DND-41 (cell line): ENCODE measurements at regions not wholly inside any gene's neighbourhood (a gene's known extent, or its start where the extent isn't known, plus 50 kb on each side); places are given as distances from the start of the nearest gene placed in this dataset.

Source experiments
- ATAC-seq: fragments of 200-7000 bp; cut with Tn5 transposase; 3 replicates; pipeline ENCODE4 v1.9.1; 2021; ENCODE audit warnings: low read depth; ENCODE audit not compliant: insufficient read depth
- DNase-seq: peaks from one replicate; pipeline ENCODE4 v3.0.0-alpha.2; 2020
- H2AFZ ChIP-seq: 2 replicates; pipeline ENCODE4 v1.6.0; 2012; ENCODE audit warnings: low read depth, low read length
- H3K27ac ChIP-seq: 2 replicates; pipeline ENCODE4 v1.5.1; 2012; ENCODE audit warnings: low read length, inconsistent platforms
- H3K27me3 ChIP-seq: fragments of 200-600 bp; sonication (generic); 2 replicates; pipeline ENCODE4 v1.6.0; 2012; ENCODE audit warnings: low read length, mild to moderate bottlenecking, inconsistent platforms; ENCODE audit not compliant: insufficient read depth, poor library complexity
- H3K36me3 ChIP-seq: 2 replicates; pipeline ENCODE4 v1.5.1; 2012; ENCODE audit warnings: low read length, inconsistent platforms; ENCODE audit not compliant: insufficient read depth
- H3K4me1 ChIP-seq: 2 replicates; pipeline ENCODE4 v1.5.1; 2012; ENCODE audit warnings: mild to moderate bottlenecking, low read length; ENCODE audit not compliant: insufficient read depth
- H3K4me2 ChIP-seq: 2 replicates; pipeline ENCODE4 v1.6.0; 2012; ENCODE audit warnings: mild to moderate bottlenecking, moderate library complexity, low read length, inconsistent platforms; ENCODE audit not compliant: insufficient read depth
- H3K4me3 ChIP-seq, 2 experiments: fragments of 200-600 bp in 1 of 2; shearing (Covaris generic) in 1 of 2; 2 replicates each; pipeline ENCODE4 v1.5.1; 2012 to 2016; ENCODE audit warnings: inconsistent platforms in 2 of 2, low read length in 2 of 2, mild to moderate bottlenecking in 2 of 2, low read depth in 1 of 2, moderate library complexity in 1 of 2
- H3K79me2 ChIP-seq: 2 replicates; pipeline ENCODE4 v1.6.0; 2012; ENCODE audit warnings: low read length, inconsistent platforms; ENCODE audit not compliant: insufficient read depth
- H3K9ac ChIP-seq: 2 replicates; pipeline ENCODE4 v1.6.0; 2012; ENCODE audit warnings: low read depth, mild to moderate bottlenecking, inconsistent platforms, low read length, moderate library complexity
- H3K9me3 ChIP-seq: 2 replicates; pipeline ENCODE4 v1.5.1; 2012; ENCODE audit warnings: low read length, moderate library complexity, mild to moderate bottlenecking, inconsistent platforms; ENCODE audit not compliant: insufficient read depth, severe bottlenecking
- H4K20me1 ChIP-seq: 2 replicates; pipeline ENCODE4 v1.6.0; 2012; ENCODE audit warnings: low read length; ENCODE audit not compliant: insufficient read depth
- EZH2 ChIP-seq: IDR thresholded peaks from 3 replicates; pipeline ENCODE4 v1.6.1; 2012; ENCODE audit warnings: borderline replicate concordance, low read depth, mild to moderate bottlenecking, moderate library complexity, low read length, inconsistent platforms; ENCODE audit not compliant: severe bottlenecking
- TF ChIP-seq, protein P1 (sequence below): IDR thresholded peaks from 2 replicates; pipeline ENCODE4 v1.5.1; 2012; ENCODE audit warnings: borderline replicate concordance, low read length, moderate library complexity, mild to moderate bottlenecking; ENCODE audit not compliant: poor library complexity, severe bottlenecking; ENCODE audit errors: extremely low read depth

DNA sequence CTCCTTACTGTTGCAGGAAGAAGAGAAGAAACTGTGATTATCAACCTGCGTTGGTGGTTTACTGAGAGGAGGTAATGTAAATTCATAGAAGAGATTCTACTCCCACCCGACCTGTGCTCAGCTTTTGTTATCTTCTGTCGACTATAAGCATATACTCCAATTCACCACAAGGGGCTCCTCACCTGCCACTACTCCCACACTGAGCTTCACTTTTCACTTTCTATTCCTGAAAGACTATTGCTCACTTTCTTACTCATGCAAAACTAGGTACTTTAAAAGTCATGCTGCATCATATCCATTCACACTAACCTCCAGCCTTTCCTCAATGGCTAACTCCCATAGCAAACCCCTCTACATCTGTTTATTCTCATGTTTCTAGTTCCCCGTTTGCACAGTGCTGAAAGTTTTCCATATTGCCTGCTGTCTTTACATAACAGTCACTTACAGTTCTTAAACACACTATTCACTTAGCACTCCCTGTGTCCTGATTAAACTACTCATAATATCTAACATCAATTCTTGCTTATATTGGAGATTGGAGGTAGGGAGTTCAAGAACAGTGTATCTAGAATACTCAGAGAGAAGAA lies 1062.6 kb downstream of the NR2F1-AS1 start:
- Histone ChIP-seq H3K9ac (no peak overlapping the region), H3K27me3 (no peaks in the 10 kb centered on the region), H3K27ac (no peak overlapping the region), H3K4me2 (no peak overlapping the region), H3K4me3 (no peak overlapping the region), H3K4me1 (no peaks in the 10 kb centered on the region), H4K20me1 (no peaks in the 10 kb centered on the region), H2AFZ (no peak overlapping the region), H3K79me2 (no peaks in the 10 kb centered on the region), H3K36me3 (no peaks in the 10 kb centered on the region), H3K9me3 (no peaks in the 10 kb centered on the region)
- no peak for TF ChIP-seq EZH2
- TF ChIP-seq, protein P1, sequence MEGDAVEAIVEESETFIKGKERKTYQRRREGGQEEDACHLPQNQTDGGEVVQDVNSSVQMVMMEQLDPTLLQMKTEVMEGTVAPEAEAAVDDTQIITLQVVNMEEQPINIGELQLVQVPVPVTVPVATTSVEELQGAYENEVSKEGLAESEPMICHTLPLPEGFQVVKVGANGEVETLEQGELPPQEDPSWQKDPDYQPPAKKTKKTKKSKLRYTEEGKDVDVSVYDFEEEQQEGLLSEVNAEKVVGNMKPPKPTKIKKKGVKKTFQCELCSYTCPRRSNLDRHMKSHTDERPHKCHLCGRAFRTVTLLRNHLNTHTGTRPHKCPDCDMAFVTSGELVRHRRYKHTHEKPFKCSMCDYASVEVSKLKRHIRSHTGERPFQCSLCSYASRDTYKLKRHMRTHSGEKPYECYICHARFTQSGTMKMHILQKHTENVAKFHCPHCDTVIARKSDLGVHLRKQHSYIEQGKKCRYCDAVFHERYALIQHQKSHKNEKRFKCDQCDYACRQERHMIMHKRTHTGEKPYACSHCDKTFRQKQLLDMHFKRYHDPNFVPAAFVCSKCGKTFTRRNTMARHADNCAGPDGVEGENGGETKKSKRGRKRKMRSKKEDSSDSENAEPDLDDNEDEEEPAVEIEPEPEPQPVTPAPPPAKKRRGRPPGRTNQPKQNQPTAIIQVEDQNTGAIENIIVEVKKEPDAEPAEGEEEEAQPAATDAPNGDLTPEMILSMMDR: peak; percentile 58
- no peak for DNase-seq
- ATAC-seq: peak; percentile 86

DNA sequence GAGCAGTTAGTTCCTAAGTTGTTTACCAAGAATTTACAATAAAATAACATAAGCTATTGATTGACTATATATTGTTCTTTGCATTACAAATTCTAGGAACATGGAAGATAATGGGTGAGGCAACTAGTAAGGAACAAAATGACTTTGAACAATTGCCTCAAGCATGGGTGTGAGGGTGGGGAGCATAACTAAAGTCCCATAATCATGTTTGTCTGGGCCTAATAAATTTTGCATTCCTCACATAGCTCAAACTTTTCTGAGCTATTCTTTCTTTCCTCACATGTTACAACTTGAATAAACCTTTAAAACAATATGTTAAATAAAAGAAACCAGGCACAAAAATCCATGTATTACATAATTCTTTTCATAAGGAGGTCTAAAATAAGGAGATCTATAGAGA lies 1066.1 kb downstream of the NR2F1-AS1 start:
- no peak for ATAC-seq
- no peak for TF ChIP-seq EZH2
- TF ChIP-seq, protein P1: no peak
- Histone ChIP-seq H3K9me3 (peaks cover 8% of the 10 kb centered on the region), H3K4me3 (no peak overlapping the region), H3K27ac (no peak overlapping the region), H3K4me2 (no peak overlapping the region), H3K27me3 (no peaks in the 10 kb centered on the region), H3K9ac (no peak overlapping the region), H3K4me1 (no peaks in the 10 kb centered on the region), H4K20me1 (no peaks in the 10 kb centered on the region), H3K79me2 (no peaks in the 10 kb centered on the region), H2AFZ (no peak overlapping the region), H3K36me3 (no peaks in the 10 kb centered on the region)
- no peak for DNase-seq

DNA sequence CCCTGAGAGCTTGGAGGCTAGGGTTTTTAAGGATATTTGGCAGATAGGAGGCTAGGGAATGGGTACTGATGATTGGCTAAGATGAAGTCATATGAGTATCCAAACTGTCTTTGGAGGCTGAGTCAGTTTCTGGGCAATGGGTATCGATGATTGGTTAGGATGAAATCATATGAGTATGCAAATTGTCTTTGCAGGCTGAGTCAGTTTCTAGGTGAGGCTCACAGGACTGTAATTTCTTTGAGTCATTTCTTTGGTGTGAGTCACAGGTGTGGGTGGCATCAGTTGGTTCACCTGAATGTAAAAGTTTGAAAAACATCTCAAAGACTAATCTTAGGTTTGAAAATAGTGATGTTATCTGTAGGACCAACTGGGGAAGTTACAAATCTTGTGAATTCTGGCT lies 1068.0 kb downstream of the NR2F1-AS1 start:
- no peaks in the 10 kb centered on the region for H3K36me3 ChIP-seq
- no peaks in the 10 kb centered on the region for H4K20me1 ChIP-seq
- DNase-seq (no peak), ATAC-seq (no peak)
- H3K27ac ChIP-seq: no peak overlapping the region
- H2AFZ ChIP-seq: no peak overlapping the region
- no peaks in the 10 kb centered on the region for H3K4me1 ChIP-seq
- H3K79me2 ChIP-seq: no peaks in the 10 kb centered on the region
- H3K9me3 ChIP-seq: peaks cover 11% of the 10 kb centered on the region
- no peak overlapping the region for H3K9ac ChIP-seq
- H3K27me3 ChIP-seq: no peaks in the 10 kb centered on the region
- no peak overlapping the region for H3K4me2 ChIP-seq
- no peak overlapping the region for H3K4me3 ChIP-seq
- no peak for TF ChIP-seq EZH2
- TF ChIP-seq, protein P1: no peak

DNA sequence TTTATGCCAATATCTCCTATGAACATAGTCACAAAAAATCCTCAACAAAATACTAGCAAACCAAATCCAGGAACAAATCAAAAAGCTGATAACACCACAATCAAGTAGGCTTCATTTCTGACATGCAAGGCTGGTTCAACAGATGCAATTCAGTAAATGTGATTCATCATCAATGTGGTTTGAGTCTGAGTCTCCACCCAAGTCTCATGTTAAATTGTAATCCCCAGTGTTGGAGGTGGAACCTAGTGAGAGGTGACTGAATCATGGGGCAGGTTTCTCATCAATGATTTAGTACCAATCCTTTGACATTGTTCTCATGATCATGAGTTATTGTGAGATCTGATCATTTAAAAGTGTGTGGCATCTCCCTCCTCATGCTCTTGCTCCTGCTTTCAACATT lies 1072.7 kb downstream of the NR2F1-AS1 start:
- Histone ChIP-seq H3K36me3 (no peaks in the 10 kb centered on the region), H4K20me1 (no peaks in the 10 kb centered on the region), H3K9me3 (peaks cover 10% of the 10 kb centered on the region), H3K4me3 (no peak overlapping the region), H3K9ac (no peak overlapping the region), H3K4me2 (no peak overlapping the region), H2AFZ (no peak overlapping the region), H3K79me2 (no peaks in the 10 kb centered on the region), H3K27me3 (no peaks in the 10 kb centered on the region), H3K27ac (no peak overlapping the region), H3K4me1 (peaks cover 22% of the 10 kb centered on the region)
- TF ChIP-seq, protein P1: no peak
- no peak for TF ChIP-seq EZH2
- ATAC-seq: no peak
- no peak for DNase-seq
